ENCODE measurements at regions not wholly inside any gene's neighbourhood (a gene's known extent, or its start where the extent isn't known, plus 50 kb on each side); places are given as distances from the start of the nearest gene placed in this dataset.

DNA sequence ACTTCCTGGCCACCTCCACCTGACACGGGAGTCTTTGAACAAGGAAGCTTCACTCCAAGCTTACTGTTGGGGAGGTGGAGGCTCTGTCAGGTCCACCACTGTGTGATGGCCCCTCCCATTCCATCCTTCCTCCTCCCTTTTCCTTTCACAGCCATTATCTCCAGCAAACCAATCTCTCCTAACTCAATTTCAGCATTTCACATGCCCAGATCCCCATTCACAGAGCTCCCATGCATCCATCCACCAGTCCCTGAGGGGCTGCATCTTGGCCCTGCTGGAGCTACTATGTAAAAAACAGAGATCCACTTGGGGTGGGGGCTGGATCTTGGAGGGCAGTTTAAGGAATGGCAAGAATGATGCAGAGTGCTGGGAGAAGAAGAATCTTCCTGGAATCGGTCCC lies 129.0 kb upstream of the COPS8 start:
- Histone ChIP-seq H3K4me1 (ENCODE audit: low read depth) (no peaks in the 10 kb centered on the region), H3K9me3 (ENCODE audit: low read depth) (no peaks in the 10 kb centered on the region), H3K4me3 (no peak overlapping the region), H3K36me3 (no peaks in the 10 kb centered on the region), H3K27ac (no peak overlapping the region), H3K27me3 (no peaks in the 10 kb centered on the region)
- no peak for DNase-seq (ENCODE audit: low read depth in 1 of 2, low spot score in 1 of 2)
- no peak for TF ChIP-seq CTCF (IDR thresholded peaks at IDR 0.05; ENCODE audit: low read depth, low read length)

DNA sequence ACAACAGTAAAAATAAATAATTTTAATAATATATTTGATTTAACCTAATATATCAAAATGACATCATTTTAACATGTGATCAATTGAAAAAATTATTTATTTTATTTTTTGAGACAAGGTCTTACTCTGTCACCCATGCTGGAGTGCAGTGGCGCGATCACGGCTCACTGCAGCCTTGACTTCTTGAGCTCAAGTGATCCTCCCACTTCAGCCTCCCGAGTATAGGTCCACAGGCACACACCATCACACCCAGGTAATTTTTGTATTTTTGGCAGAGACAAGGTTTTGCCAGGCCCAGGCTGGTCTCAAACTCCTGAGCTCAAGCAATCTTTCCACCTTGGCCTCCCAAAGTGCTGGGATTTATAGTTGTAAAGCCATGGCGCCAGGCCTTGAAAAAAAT lies 126.7 kb upstream of the COPS8 start:
- Histone ChIP-seq H3K4me3 (no peak overlapping the region), H3K27me3 (peaks cover under 1% of the 10 kb centered on the region), H3K9me3 (ENCODE audit: low read depth) (no peaks in the 10 kb centered on the region), H3K27ac (no peak overlapping the region), H3K36me3 (no peaks in the 10 kb centered on the region), H3K4me1 (ENCODE audit: low read depth) (no peaks in the 10 kb centered on the region)
- no peak for DNase-seq (ENCODE audit: low read depth in 1 of 2, low spot score in 1 of 2)
- TF ChIP-seq CTCF (IDR thresholded peaks at IDR 0.05; ENCODE audit: low read depth, low read length): no peak

DNA sequence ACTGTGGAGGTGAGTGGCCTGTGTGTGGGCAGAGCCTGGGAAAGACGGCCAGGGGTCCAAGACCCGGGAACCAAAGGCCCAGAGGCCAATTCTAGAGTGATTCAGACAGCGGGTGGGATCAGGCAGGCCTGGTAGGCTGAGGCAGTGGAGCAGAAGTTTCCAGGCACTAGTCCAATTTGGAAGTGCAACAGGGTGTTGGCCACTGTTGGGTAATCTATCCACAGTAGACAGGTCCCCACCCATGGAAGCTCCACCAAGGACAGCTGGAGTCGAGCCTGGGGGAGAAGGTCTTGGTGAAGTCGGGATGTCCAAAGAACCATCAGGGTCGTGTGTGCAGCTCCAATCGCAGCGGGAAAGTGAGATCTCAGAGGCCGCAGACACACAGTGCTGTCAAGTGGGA lies 125.8 kb upstream of the COPS8 start:
- Histone ChIP-seq H3K27me3 (peaks cover 9% of the 10 kb centered on the region), H3K36me3 (no peaks in the 10 kb centered on the region), H3K27ac (no peak overlapping the region), H3K9me3 (ENCODE audit: low read depth) (no peaks in the 10 kb centered on the region), H3K4me3 (no peak overlapping the region), H3K4me1 (ENCODE audit: low read depth) (no peaks in the 10 kb centered on the region)
- TF ChIP-seq CTCF (IDR thresholded peaks at IDR 0.05; ENCODE audit: low read depth, low read length): no peak
- no peak for DNase-seq (ENCODE audit: low read depth in 1 of 2, low spot score in 1 of 2)

GRCh38 chr2:236960531-236960930 lies 125.2 kb upstream of the COPS8 start:
- Histone ChIP-seq H3K9me3 (ENCODE audit: low read depth) (no peaks in the 10 kb centered on the region), H3K4me1 (ENCODE audit: low read depth) (no peaks in the 10 kb centered on the region), H3K27ac (no peak overlapping the region), H3K4me3 (no peak overlapping the region), H3K36me3 (no peaks in the 10 kb centered on the region), H3K27me3 (peaks cover 9% of the 10 kb centered on the region)
- TF ChIP-seq CTCF (IDR thresholded peaks at IDR 0.05; ENCODE audit: low read depth, low read length): no peak
- DNase-seq (ENCODE audit: low read depth in 1 of 2, low spot score in 1 of 2): no peak

DNA sequence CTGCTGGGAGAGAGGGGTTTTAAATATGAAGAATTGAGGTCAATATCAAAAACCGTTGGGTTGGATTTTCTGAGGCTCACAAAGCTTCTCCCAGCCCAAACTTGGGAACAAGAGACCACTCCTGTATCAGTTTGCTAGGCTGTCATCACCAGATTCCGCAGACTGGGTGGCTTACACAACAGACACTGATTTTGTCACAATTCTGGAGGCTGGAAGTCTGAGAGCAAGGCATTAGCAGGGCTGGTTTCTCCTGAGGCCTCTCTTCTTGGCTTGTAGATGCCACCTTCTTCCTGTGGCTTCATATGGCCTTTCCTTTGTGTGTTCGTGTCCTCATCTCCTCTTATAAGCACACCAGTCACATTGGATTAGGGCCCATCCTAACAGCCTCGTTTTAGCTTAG lies 122.9 kb upstream of the COPS8 start:
- no peaks in the 10 kb centered on the region for H3K9me3 ChIP-seq (ENCODE audit: low read depth)
- H3K27me3 ChIP-seq: peaks cover 9% of the 10 kb centered on the region
- H3K4me1 ChIP-seq (ENCODE audit: low read depth): no peaks in the 10 kb centered on the region
- no peak for TF ChIP-seq CTCF (IDR thresholded peaks at IDR 0.05; ENCODE audit: low read depth, low read length)
- H3K27ac ChIP-seq: no peak overlapping the region
- no peak overlapping the region for H3K4me3 ChIP-seq
- no peaks in the 10 kb centered on the region for H3K36me3 ChIP-seq
- no peak for DNase-seq (ENCODE audit: low read depth in 1 of 2, low spot score in 1 of 2)

DNA sequence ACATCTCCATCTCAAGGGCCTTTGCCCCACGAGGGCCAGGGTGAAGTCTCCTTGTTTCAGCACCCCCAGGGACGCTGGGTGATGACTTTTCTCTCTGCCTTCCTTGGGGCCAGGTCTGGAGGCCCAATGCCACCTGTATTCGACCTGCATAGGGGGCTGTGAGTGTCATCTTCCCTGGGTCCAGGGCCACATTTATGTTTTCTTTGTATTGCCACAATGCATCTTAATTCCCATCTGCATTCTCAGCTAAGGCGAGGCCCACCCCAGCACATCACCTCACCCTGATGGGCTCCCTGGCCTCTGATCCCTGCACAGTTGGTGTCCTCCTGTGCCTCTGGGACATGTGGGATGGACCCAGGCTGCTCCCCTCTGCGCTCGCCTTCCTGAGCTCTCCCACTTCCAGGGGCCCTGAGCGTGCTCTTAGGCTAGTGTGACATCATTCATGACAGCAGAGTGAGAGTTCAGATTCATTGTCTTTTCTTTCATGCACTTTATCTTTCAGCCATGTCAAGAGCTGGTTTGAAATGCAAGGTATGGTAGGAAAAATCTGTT lies 122.0 kb upstream of the COPS8 start:
- Histone ChIP-seq H3K36me3 (no peaks in the 10 kb centered on the region), H3K4me1 (ENCODE audit: low read depth) (no peaks in the 10 kb centered on the region), H3K4me3 (no peak overlapping the region), H3K9me3 (ENCODE audit: low read depth) (no peaks in the 10 kb centered on the region), H3K27ac (no peak overlapping the region), H3K27me3 (peaks cover 9% of the 10 kb centered on the region)
- no peak for DNase-seq (ENCODE audit: low read depth in 1 of 2, low spot score in 1 of 2)
- TF ChIP-seq CTCF (IDR thresholded peaks at IDR 0.05; ENCODE audit: low read depth, low read length): no peak
